Pancreas (tissue), 10 donors: ENCODE measurements at regions not wholly inside any gene's neighbourhood (a gene's known extent, or its start where the extent isn't known, plus 50 kb on each side); places are given as distances from the start of the nearest gene placed in this dataset.

Experiments
- ATAC-seq, 4 donors: fragments of 200-7000 bp; cut with Tn5 transposase; one replicate each; pipeline versions ENCODE4 v1.8.0 to v1.9.1; 2020; ENCODE audit warnings: mild to moderate bottlenecking in 4 of 4, moderate library complexity in 4 of 4
- DNase-seq, 6 donors: peaks; one replicate each; pipeline ENCODE4 v3.0.0-alpha.2; 2020
- FAIRE-seq: peaks from 2 replicates; lab custom pipeline; 2012; peaks lifted over from hg19 to GRCh38; lab: Jason Lieb, UNC
- H3K27ac ChIP-seq, 4 donors: fragments of 200-600 bp; sonication (generic); 1 replicate in 3 of 4; 2 replicates in 1 of 4; pipeline versions ENCODE4 v1.5.0 to v1.8.0; 2020
- H3K27me3 ChIP-seq, 4 donors: fragments of 200-600 bp; one replicate each; pipeline ENCODE4 v1.8.0; 2021
- H3K36me3 ChIP-seq, 3 donors: fragments of 200-600 bp; sonication (generic) in 1 of 3; one replicate each; pipeline versions ENCODE4 v1.5.0 to v1.8.0; 2020 to 2021
- H3K4me1 ChIP-seq, 3 donors: fragments of 200-600 bp; one replicate each; pipeline ENCODE4 v1.8.0; 2021
- H3K4me3 ChIP-seq, 4 donors: fragments of 200-600 bp; sonication (generic) in 2 of 4; one replicate each; pipeline versions ENCODE4 v1.5.0 to v1.8.0; 2020 to 2021
- H3K9me3 ChIP-seq, 4 donors: fragments of 200-600 bp; one replicate each; pipeline ENCODE4 v1.8.0; 2021
- CTCF ChIP-seq, 4 donors: fragments of 200-600 bp; sonication (generic) in 3 of 4; IDR thresholded peaks; one replicate each; pipeline versions ENCODE4 v1.5.0 to v1.8.0; 2021; ENCODE audit warnings: antibody characterized with exemption in 4 of 4
- WGBS, 2 donors: extraction: QIAGEN DNeasy Blood & Tissue Kit; methylation state at CpG; one replicate each; pipeline ENCODE4 v1.1.7; 2013; 5-methylcytosine and 5-hydroxymethylcytosine counted together
- intact Hi-C, 3 donors: fragments of 100-400 bp; cut with DNase I; formaldehyde crosslinking; loops; one replicate each; pipeline versions ENCODE4 v1.11.1 to v1.14.2; 2022
- donor health status: healthy with polysubstance abuse.
- donor health status: DM: no; HTN: no; CAD: no; lungs with moderate emphysema.
- donor health status: DM: no; HTN: no; CAD: no.
- donor health status: control.
- donor health status: control.
- donor health status: Bipolar disorder and iron deficiency.
- donor health status: DM: yes; HTN: yes; CAD: no.
- donor health status: DM: no; HTN: no; CAD: no.
- donor health status: DM: no; HTN: no; CAD: no.
- donor health status: DM: yes; HTN: yes; CAD: no.

GRCh38 chr12:25051171-25051570 lies 102.3 kb upstream of the BCAT1 start:
- TF ChIP-seq CTCF (IDR thresholded peaks at IDR 0.05) = no peak
- Histone ChIP-seq H3K9me3 (no peaks in the 10 kb centered on the region), H3K27me3 (no peaks in the 10 kb centered on the region), H3K4me1 (peaks cover 0 to 13% (median 0%) of the 10 kb centered on the region in 3 donors), H3K36me3 (no peaks in the 10 kb centered on the region), H3K4me3 (no peak overlapping the region), H3K27ac (peak overlapping the region in 2 of 4 donors; percentile 75 to 84)
- FAIRE-seq (no peak), DNase-seq (no peak), ATAC-seq (no peak)
- intact Hi-C loops = no loop called here
- 39 to 43% methylated on average over 6 of the region's 6 CpGs for WGBS, 2 donors

GRCh38 chr12:25045869-25046268 lies 97.0 kb upstream of the BCAT1 start:
- H3K4me3 ChIP-seq = no peak overlapping the region
- H3K9me3 ChIP-seq = no peaks in the 10 kb centered on the region
- intact Hi-C loops = no loop called here
- H3K4me1 ChIP-seq = no peaks in the 10 kb centered on the region
- H3K27ac ChIP-seq = no peak overlapping the region
- ATAC-seq (no peak), DNase-seq (no peak), FAIRE-seq (no peak)
- TF ChIP-seq CTCF (IDR thresholded peaks at IDR 0.05) = no peak
- no peaks in the 10 kb centered on the region for H3K36me3 ChIP-seq
- no peaks in the 10 kb centered on the region for H3K27me3 ChIP-seq

DNA sequence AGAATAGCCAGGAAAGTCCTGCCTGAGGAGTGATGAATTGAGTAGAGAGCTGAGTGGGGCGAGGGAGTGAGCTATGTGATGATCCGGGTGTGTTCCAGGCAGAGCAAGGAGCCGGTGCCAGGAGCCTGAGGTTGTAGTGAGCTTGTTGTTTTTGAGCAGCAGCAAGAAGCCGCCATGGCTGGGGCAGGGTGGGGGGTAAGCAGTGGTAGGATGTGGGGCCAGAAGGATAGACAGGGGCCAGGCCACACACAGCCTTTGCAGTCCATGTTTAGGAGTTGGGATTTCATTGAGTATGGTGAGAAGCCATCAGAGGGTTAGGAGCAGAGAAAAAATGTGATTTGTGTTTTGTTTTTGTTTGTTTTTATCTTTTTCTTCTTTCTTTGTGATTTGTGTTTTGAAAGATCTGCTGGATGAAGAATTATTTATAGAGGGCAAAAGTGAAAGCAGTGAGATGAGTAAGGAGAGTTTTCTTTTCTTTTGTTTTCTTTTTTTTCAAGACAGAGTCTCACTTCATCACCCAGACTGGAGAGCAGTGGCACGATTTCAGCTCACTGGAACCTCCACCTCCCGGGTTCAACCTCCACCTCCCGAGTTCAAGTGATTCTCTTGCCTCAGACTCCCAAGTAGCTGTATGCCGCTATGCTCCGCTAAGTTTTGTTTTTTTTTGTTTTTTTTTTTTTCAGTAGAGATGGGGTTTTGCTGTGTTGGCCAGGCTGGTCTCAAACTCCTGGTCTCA lies 92.3 kb upstream of the BCAT1 start:
- H3K4me3 ChIP-seq = no peak overlapping the region
- no peaks in the 10 kb centered on the region for H3K4me1 ChIP-seq
- no peaks in the 10 kb centered on the region for H3K27me3 ChIP-seq
- H3K9me3 ChIP-seq = no peaks in the 10 kb centered on the region
- no peaks in the 10 kb centered on the region for H3K36me3 ChIP-seq
- no peak for ATAC-seq
- H3K27ac ChIP-seq = no peak overlapping the region
- 88% methylated on average over 9 of the region's 9 CpGs for WGBS, 2 donors
- DNase-seq = no peak
- intact Hi-C loops = no loop called here
- no peak for FAIRE-seq
- TF ChIP-seq CTCF (IDR thresholded peaks at IDR 0.05) = no peak

GRCh38 chr12:25040593-25040992 lies 91.7 kb upstream of the BCAT1 start:
- H3K36me3 ChIP-seq = no peaks in the 10 kb centered on the region
- no peaks in the 10 kb centered on the region for H3K27me3 ChIP-seq
- no peak for ATAC-seq
- 88 to 93% methylated on average over 4 of the region's 4 CpGs for WGBS, 2 donors
- TF ChIP-seq CTCF (IDR thresholded peaks at IDR 0.05) = no peak
- intact Hi-C loops = no loop called here
- no peak for FAIRE-seq
- no peak overlapping the region for H3K27ac ChIP-seq
- no peak overlapping the region for H3K4me3 ChIP-seq
- no peaks in the 10 kb centered on the region for H3K9me3 ChIP-seq
- H3K4me1 ChIP-seq = no peaks in the 10 kb centered on the region
- DNase-seq = no peak

- Histone ChIP-seq H3K27me3 (no peaks in the 10 kb centered on the region), H3K4me3 (no peak overlapping the region), H3K4me1 (no peaks in the 10 kb centered on the region), H3K9me3 (no peaks in the 10 kb centered on the region), H3K36me3 (no peaks in the 10 kb centered on the region), H3K27ac (no peak overlapping the region)
- ATAC-seq = no peak
- no peak for DNase-seq
- intact Hi-C loops = no loop called here
- no peak for FAIRE-seq
- 70 to 81% methylated on average over 4 of the region's 4 CpGs for WGBS, 2 donors
- TF ChIP-seq CTCF (IDR thresholded peaks at IDR 0.05) = no peak
Observed at GRCh38 chr12:25034676-25035075, 85.8 kb upstream of the BCAT1 start.
